Testis (tissue), 2 donors: ENCODE measurements at regions not wholly inside any gene's neighbourhood (a gene's known extent, or its start where the extent isn't known, plus 50 kb on each side); places are given as distances from the start of the nearest gene placed in this dataset.

Experiments
- POLR2A ChIP-seq: fragments of 450-650 bp; IDR thresholded peaks from one replicate; pipeline ENCODE4 v1.6.1; 2017; ENCODE audit warnings: antibody characterized with exemption, mild to moderate bottlenecking, moderate library complexity
- TF ChIP-seq, protein P1 (sequence below), 3 experiments: fragments of 450-650 bp in 2 of 3; fragments of 200-600 bp in 1 of 3; sonication (generic) in 1 of 3; IDR thresholded peaks; one replicate each; pipeline ENCODE4 v1.5.1; 2016 to 2019; ENCODE audit warnings: antibody characterized with exemption in 3 of 3, mild to moderate bottlenecking in 2 of 3, moderate library complexity in 1 of 3

DNA sequence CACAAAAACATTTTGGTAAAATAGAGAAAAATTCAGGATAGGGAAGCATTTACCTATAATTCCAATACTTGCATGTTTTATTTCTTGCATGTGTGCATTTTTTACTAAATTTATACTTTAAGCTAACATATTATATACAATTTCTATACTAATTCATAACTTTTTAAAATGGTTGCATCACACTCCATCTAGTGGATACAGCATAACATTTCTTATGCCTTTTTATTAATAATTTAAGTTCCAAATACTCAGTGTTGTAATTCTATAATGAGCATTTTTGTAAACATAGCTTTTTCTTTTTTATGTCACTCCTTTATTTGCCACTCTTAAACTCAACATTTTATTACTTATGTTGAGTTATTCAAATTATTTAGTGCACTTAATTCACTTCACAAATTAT lies 477.7 kb downstream of the ZBBX start:
- TF ChIP-seq, protein P1, sequence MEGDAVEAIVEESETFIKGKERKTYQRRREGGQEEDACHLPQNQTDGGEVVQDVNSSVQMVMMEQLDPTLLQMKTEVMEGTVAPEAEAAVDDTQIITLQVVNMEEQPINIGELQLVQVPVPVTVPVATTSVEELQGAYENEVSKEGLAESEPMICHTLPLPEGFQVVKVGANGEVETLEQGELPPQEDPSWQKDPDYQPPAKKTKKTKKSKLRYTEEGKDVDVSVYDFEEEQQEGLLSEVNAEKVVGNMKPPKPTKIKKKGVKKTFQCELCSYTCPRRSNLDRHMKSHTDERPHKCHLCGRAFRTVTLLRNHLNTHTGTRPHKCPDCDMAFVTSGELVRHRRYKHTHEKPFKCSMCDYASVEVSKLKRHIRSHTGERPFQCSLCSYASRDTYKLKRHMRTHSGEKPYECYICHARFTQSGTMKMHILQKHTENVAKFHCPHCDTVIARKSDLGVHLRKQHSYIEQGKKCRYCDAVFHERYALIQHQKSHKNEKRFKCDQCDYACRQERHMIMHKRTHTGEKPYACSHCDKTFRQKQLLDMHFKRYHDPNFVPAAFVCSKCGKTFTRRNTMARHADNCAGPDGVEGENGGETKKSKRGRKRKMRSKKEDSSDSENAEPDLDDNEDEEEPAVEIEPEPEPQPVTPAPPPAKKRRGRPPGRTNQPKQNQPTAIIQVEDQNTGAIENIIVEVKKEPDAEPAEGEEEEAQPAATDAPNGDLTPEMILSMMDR (IDR thresholded peaks at IDR 0.05): no peak
- TF ChIP-seq POLR2A: no peak
